ENCODE measurements at regions not wholly inside any gene's neighbourhood (a gene's known extent, or its start where the extent isn't known, plus 50 kb on each side); places are given as distances from the start of the nearest gene placed in this dataset.

DNA sequence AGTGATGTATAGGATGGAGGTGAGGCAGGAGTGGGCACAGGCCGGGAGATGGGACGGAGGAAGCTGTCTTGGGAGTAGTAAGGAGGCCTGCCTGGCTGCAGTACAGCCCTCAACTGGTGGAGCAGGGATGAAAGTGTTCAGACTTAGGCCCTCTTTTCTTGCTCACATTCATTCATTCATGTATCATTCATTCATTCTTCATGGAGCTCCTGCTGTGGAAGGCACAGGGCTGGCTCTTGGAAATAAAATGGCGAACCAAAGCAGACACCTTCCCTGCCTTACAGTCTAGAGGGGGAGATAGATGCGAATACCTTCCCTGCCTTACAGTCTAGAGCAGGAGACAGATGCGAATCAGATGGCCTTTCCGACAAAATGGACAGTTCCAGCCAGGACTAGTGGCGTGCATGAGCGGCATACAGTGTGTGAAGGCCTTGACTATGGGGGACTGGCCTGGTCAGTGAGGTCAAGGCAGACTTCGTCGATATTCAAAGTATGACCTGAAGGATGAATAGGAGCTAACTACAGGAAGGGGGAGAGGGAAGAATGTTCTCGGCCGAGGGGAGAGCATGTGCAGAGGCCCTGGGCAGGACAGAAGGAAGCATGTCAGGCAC lies 143.2 kb upstream of the TLE3 start:
- no peak for DNase-seq
- Mint-ChIP-seq H3K9me3 (no peaks in the 10 kb centered on the region), H3K4me3 (no peak overlapping the region), H3K36me3 (ENCODE audit: insufficient read depth in 1 of 3, low read depth in 3 of 3) (no peaks in the 10 kb centered on the region), H3K27ac (no peak overlapping the region), H3K4me1 (peaks cover 4% of the 10 kb centered on the region in 2 experiments; a peak in 3 of 4 replicates), H3K27me3 (ENCODE audit: low read depth) (peaks cover 3% of the 10 kb centered on the region)
- Histone ChIP-seq H4K20me1 (ENCODE audit: control insufficient read depth, insufficient read depth, insufficient read length) (no peaks in the 10 kb centered on the region), H3K23ac (ENCODE audit: insufficient read length, low read depth, low read length) (no peak overlapping the region), H4K91ac (ENCODE audit: insufficient read length, low read depth, low read length) (no peak overlapping the region), H3K4me1 (ENCODE audit: insufficient read depth, low read length) (no peaks in the 10 kb centered on the region), H4K5ac (ENCODE audit: insufficient read length, low read depth, low read length) (no peak overlapping the region), H2AK5ac (ENCODE audit: insufficient read length, low read length) (no peak overlapping the region), H3K79me2 (ENCODE audit: insufficient read depth, low read length) (no peaks in the 10 kb centered on the region), H3K27me3 (ENCODE audit: insufficient read depth, low read length) (no peaks in the 10 kb centered on the region), H2BK5ac (ENCODE audit: insufficient read length, low read length) (no peak overlapping the region), H3K18ac (ENCODE audit: insufficient read length, low read depth, low read length) (no peak overlapping the region), H3K4me2 (ENCODE audit: insufficient read depth, insufficient read length, low read length) (no peak overlapping the region), H2AFZ (ENCODE audit: low read length) (no peak overlapping the region), H3K79me1 (ENCODE audit: insufficient read depth, low read depth, low read length, poor library complexity, severe bottlenecking) (no peaks in the 10 kb centered on the region), H2BK15ac (ENCODE audit: low read depth, low read length) (no peak overlapping the region), H3K23me2 (ENCODE audit: insufficient read length, low read depth, low read length, poor library complexity, severe bottlenecking) (no peaks in the 10 kb centered on the region), H2BK20ac (ENCODE audit: low read depth, low read length, poor library complexity, severe bottlenecking) (no peak overlapping the region), H3K56ac (ENCODE audit: insufficient read length, low read depth, low read length) (no peak overlapping the region), H3K27ac (ENCODE audit: insufficient read length, low read depth, low read length) (no peak overlapping the region), H3K14ac (ENCODE audit: insufficient read depth, low read length) (no peak overlapping the region), H2BK120ac (ENCODE audit: low read depth, low read length, poor library complexity, severe bottlenecking) (no peak overlapping the region), H3T11ph (ENCODE audit: low read length) (no peak overlapping the region), H3K9me3 (ENCODE audit: control insufficient read depth, low read depth, low read length) (no peaks in the 10 kb centered on the region), H4K8ac (replicated peaks; ENCODE audit: insufficient read length, low read depth, low read length) (no peak overlapping the region), H2BK12ac (ENCODE audit: insufficient read length, low read depth, low read length) (no peak overlapping the region), H3K4ac (ENCODE audit: low read depth, low read length) (no peak overlapping the region), H3K9ac (ENCODE audit: extremely low read depth, insufficient read length, low read length) (no peak overlapping the region)
- no CpG with 5 or more reads among the region's 12 CpGs for WGBS (ENCODE audit: extremely low coverage, insufficient read length, low lambda C conversion rate)
- TF ChIP-seq, protein P1, sequence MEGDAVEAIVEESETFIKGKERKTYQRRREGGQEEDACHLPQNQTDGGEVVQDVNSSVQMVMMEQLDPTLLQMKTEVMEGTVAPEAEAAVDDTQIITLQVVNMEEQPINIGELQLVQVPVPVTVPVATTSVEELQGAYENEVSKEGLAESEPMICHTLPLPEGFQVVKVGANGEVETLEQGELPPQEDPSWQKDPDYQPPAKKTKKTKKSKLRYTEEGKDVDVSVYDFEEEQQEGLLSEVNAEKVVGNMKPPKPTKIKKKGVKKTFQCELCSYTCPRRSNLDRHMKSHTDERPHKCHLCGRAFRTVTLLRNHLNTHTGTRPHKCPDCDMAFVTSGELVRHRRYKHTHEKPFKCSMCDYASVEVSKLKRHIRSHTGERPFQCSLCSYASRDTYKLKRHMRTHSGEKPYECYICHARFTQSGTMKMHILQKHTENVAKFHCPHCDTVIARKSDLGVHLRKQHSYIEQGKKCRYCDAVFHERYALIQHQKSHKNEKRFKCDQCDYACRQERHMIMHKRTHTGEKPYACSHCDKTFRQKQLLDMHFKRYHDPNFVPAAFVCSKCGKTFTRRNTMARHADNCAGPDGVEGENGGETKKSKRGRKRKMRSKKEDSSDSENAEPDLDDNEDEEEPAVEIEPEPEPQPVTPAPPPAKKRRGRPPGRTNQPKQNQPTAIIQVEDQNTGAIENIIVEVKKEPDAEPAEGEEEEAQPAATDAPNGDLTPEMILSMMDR (conservative IDR thresholded peaks at IDR 0.05), result no peak
